ENCODE measurements at regions not wholly inside any gene's neighbourhood (a gene's known extent, or its start where the extent isn't known, plus 50 kb on each side); places are given as distances from the start of the nearest gene placed in this dataset.

DNA sequence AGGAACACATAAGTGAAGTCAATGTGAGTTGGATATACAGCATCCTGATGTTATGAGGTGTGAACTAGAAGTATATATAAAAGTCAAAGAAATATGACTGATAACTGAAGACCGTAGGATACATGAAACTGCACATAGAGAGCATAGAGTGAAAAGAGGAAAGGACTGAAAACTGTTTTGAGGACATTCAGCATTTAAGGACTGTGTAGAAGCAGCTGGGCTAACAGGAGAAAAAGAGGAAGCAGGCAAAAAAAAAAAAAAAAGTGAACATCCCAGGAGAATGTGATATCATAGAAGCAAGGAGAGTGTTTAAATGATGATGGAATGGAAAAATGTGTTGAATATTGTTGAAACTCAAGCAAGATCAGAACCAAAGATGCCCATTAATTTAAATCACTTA lies 363.5 kb downstream of the PCDH20 start:
- Mint-ChIP-seq H3K36me3 (ENCODE audit: unreplicated experiment) (no peaks in the 10 kb centered on the region), H3K9me3 (ENCODE audit: unreplicated experiment) (peaks cover 2% of the 10 kb centered on the region), H3K4me3 (ENCODE audit: unreplicated experiment) (no peak overlapping the region), H3K27me3 (ENCODE audit: unreplicated experiment) (no peaks in the 10 kb centered on the region), H3K27ac (ENCODE audit: unreplicated experiment) (no peak overlapping the region), H3K4me1 (ENCODE audit: low read depth, unreplicated experiment) (no peaks in the 10 kb centered on the region)
- no peak for DNase-seq
- TF ChIP-seq, protein P1, sequence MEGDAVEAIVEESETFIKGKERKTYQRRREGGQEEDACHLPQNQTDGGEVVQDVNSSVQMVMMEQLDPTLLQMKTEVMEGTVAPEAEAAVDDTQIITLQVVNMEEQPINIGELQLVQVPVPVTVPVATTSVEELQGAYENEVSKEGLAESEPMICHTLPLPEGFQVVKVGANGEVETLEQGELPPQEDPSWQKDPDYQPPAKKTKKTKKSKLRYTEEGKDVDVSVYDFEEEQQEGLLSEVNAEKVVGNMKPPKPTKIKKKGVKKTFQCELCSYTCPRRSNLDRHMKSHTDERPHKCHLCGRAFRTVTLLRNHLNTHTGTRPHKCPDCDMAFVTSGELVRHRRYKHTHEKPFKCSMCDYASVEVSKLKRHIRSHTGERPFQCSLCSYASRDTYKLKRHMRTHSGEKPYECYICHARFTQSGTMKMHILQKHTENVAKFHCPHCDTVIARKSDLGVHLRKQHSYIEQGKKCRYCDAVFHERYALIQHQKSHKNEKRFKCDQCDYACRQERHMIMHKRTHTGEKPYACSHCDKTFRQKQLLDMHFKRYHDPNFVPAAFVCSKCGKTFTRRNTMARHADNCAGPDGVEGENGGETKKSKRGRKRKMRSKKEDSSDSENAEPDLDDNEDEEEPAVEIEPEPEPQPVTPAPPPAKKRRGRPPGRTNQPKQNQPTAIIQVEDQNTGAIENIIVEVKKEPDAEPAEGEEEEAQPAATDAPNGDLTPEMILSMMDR (IDR thresholded peaks at IDR 0.05; ENCODE audit: partially characterized antibody, unreplicated experiment): no peak

DNA sequence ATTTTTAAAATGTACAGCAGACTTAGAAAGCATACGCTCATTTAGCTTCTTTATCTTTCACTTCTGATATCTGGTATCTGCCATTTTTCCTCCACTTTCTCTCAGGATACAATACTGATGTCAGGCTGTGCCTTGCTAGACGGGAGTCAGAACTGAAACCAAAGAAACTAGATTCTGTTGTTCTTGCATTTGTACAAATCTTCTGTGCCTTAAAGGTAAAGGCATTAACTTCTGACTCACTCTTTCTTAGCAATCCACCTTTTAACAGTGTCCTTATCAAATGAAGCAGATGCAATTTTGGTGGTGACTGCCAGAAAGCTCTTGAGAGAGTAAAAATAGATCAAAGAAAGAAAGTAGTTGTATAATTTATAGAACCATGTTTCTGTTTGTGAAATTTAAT lies 370.4 kb downstream of the PCDH20 start:
- no peaks in the 10 kb centered on the region for H3K36me3 Mint-ChIP-seq (ENCODE audit: unreplicated experiment)

GRCh38 chr13:61040181-61040580 lies 375.5 kb downstream of the PCDH20 start:
- no peak overlapping the region for H3K27ac Mint-ChIP-seq (ENCODE audit: unreplicated experiment)
- no peak for DNase-seq
- no peaks in the 10 kb centered on the region for H3K36me3 Mint-ChIP-seq (ENCODE audit: unreplicated experiment)
- no peaks in the 10 kb centered on the region for H3K27me3 Mint-ChIP-seq (ENCODE audit: unreplicated experiment)
- no peaks in the 10 kb centered on the region for H3K9me3 Mint-ChIP-seq (ENCODE audit: unreplicated experiment)
- no peak overlapping the region for H3K4me3 Mint-ChIP-seq (ENCODE audit: unreplicated experiment)
- H3K4me1 Mint-ChIP-seq (ENCODE audit: low read depth, unreplicated experiment): no peaks in the 10 kb centered on the region
- TF ChIP-seq, protein P1 (IDR thresholded peaks at IDR 0.05; ENCODE audit: partially characterized antibody, unreplicated experiment): no peak

More for the DNA sequence above, 370.4 kb downstream of the PCDH20 start:
- Mint-ChIP-seq H3K4me1 (ENCODE audit: low read depth, unreplicated experiment) (no peaks in the 10 kb centered on the region), H3K9me3 (ENCODE audit: unreplicated experiment) (no peaks in the 10 kb centered on the region), H3K4me3 (ENCODE audit: unreplicated experiment) (no peak overlapping the region), H3K27ac (ENCODE audit: unreplicated experiment) (no peak overlapping the region), H3K27me3 (ENCODE audit: unreplicated experiment) (no peaks in the 10 kb centered on the region)
- TF ChIP-seq, protein P1 (IDR thresholded peaks at IDR 0.05; ENCODE audit: partially characterized antibody, unreplicated experiment): no peak
- DNase-seq: no peak

- no peaks in the 10 kb centered on the region for H3K4me1 Mint-ChIP-seq (ENCODE audit: low read depth, unreplicated experiment)
These were observed 376.3 kb downstream of the PCDH20 start for GRCh38 chr13:61039302-61039701.

GRCh38 chr13:61036715-61037114 lies 378.9 kb downstream of the PCDH20 start:
- no peaks in the 10 kb centered on the region for H3K27me3 Mint-ChIP-seq (ENCODE audit: unreplicated experiment)
- no peaks in the 10 kb centered on the region for H3K4me1 Mint-ChIP-seq (ENCODE audit: low read depth, unreplicated experiment)
- H3K9me3 Mint-ChIP-seq (ENCODE audit: unreplicated experiment): no peaks in the 10 kb centered on the region
- no peak for DNase-seq
- H3K27ac Mint-ChIP-seq (ENCODE audit: unreplicated experiment): no peak overlapping the region
- H3K36me3 Mint-ChIP-seq (ENCODE audit: unreplicated experiment): no peaks in the 10 kb centered on the region
- TF ChIP-seq, protein P1 (IDR thresholded peaks at IDR 0.05; ENCODE audit: partially characterized antibody, unreplicated experiment): no peak
- no peak overlapping the region for H3K4me3 Mint-ChIP-seq (ENCODE audit: unreplicated experiment)

More at GRCh38 chr13:61039302-61039701, 376.3 kb downstream of the PCDH20 start:
- H3K9me3 Mint-ChIP-seq (ENCODE audit: unreplicated experiment): no peaks in the 10 kb centered on the region
- TF ChIP-seq, protein P1 (IDR thresholded peaks at IDR 0.05; ENCODE audit: partially characterized antibody, unreplicated experiment): no peak
- no peak for DNase-seq
- no peaks in the 10 kb centered on the region for H3K27me3 Mint-ChIP-seq (ENCODE audit: unreplicated experiment)
- no peak overlapping the region for H3K27ac Mint-ChIP-seq (ENCODE audit: unreplicated experiment)
- no peak overlapping the region for H3K4me3 Mint-ChIP-seq (ENCODE audit: unreplicated experiment)
- no peaks in the 10 kb centered on the region for H3K36me3 Mint-ChIP-seq (ENCODE audit: unreplicated experiment)
